Trophoblast cell (in vitro differentiated cells and primary cell): ENCODE measurements at regions not wholly inside any gene's neighbourhood (a gene's known extent, or its start where the extent isn't known, plus 50 kb on each side); places are given as distances from the start of the nearest gene placed in this dataset.

Experiments used
- DNase-seq, 2 donors: peaks; one replicate each; pipeline ENCODE4 v3.0.0-alpha.2; 2016
- H2AFZ ChIP-seq: 2 replicates; pipeline ENCODE4 v1.6.1; 2013; ENCODE audit warnings: low read length, moderate library complexity, mild to moderate bottlenecking; ENCODE audit not compliant: insufficient read depth, poor library complexity
- H2AK5ac ChIP-seq: 2 replicates; pipeline ENCODE4 v1.6.1; 2013; ENCODE audit warnings: mild to moderate bottlenecking, low read length
- H2BK120ac ChIP-seq: 2 replicates; pipeline ENCODE4 v1.6.1; 2013; ENCODE audit warnings: low read length, mild to moderate bottlenecking, moderate library complexity; ENCODE audit not compliant: insufficient read depth, poor library complexity
- H2BK12ac ChIP-seq: 2 replicates; pipeline ENCODE4 v1.6.1; 2013; ENCODE audit warnings: mild to moderate bottlenecking, low read length, moderate library complexity
- H2BK5ac ChIP-seq: 2 replicates; pipeline ENCODE4 v1.6.1; 2013; ENCODE audit warnings: low read length, low read depth, moderate library complexity, mild to moderate bottlenecking; ENCODE audit not compliant: poor library complexity
- H3K14ac ChIP-seq: 2 replicates; pipeline ENCODE4 v1.6.1; 2013; ENCODE audit warnings: mild to moderate bottlenecking, low read length
- H3K18ac ChIP-seq: 2 replicates; pipeline ENCODE4 v1.6.1; 2013; ENCODE audit warnings: mild to moderate bottlenecking, low read length
- H3K23ac ChIP-seq: 2 replicates; pipeline ENCODE4 v1.6.1; 2013; ENCODE audit warnings: low read length
- H3K27ac ChIP-seq: 2 replicates; pipeline ENCODE4 v1.5.1; 2013; ENCODE audit warnings: low read depth, mild to moderate bottlenecking, inconsistent platforms, low read length, moderate library complexity
- H3K27me3 ChIP-seq: 2 replicates; pipeline ENCODE4 v1.6.1; 2013; ENCODE audit warnings: inconsistent platforms, mild to moderate bottlenecking, low read length, moderate library complexity; ENCODE audit not compliant: insufficient read depth
- H3K36me3 ChIP-seq, 2 experiments: 1 replicate in 1 of 2; 2 replicates in 1 of 2; pipeline ENCODE4 v1.6.1; 2013; ENCODE audit warnings: low read length in 2 of 2, mild to moderate bottlenecking in 2 of 2, moderate library complexity in 1 of 2; ENCODE audit not compliant: insufficient read depth in 2 of 2, control insufficient read depth in 1 of 2
- H3K4ac ChIP-seq: 2 replicates; pipeline ENCODE4 v1.6.1; 2013; ENCODE audit warnings: low read depth, mild to moderate bottlenecking, low read length, moderate library complexity
- H3K4me1 ChIP-seq, 2 experiments: 1 replicate in 1 of 2; 2 replicates in 1 of 2; pipeline ENCODE4 v1.6.1; 2013; ENCODE audit warnings: low read length in 2 of 2, mild to moderate bottlenecking in 2 of 2, moderate library complexity in 1 of 2; ENCODE audit not compliant: insufficient read depth in 2 of 2, control insufficient read depth in 1 of 2
- H3K4me2 ChIP-seq: 2 replicates; pipeline ENCODE4 v1.6.1; 2013; ENCODE audit warnings: inconsistent platforms, mild to moderate bottlenecking, low read length, moderate library complexity
- H3K4me3 ChIP-seq: 2 replicates; pipeline ENCODE4 v1.5.1; 2013; ENCODE audit warnings: mild to moderate bottlenecking, low read depth, low read length, inconsistent platforms
- H3K79me1 ChIP-seq: one replicate; pipeline ENCODE4 v1.6.1; 2013; ENCODE audit warnings: low read length
- H3K79me2 ChIP-seq: 2 replicates; pipeline ENCODE4 v1.6.1; 2013; ENCODE audit warnings: low read length, mild to moderate bottlenecking; ENCODE audit not compliant: control insufficient read depth, insufficient read depth, poor library complexity
- H3K9ac ChIP-seq: 2 replicates; pipeline ENCODE4 v1.6.1; 2013; ENCODE audit warnings: mild to moderate bottlenecking, low read length
- H3K9me3 ChIP-seq: 2 replicates; pipeline ENCODE4 v1.6.1; 2013; ENCODE audit warnings: low read depth, mild to moderate bottlenecking, control low read depth, inconsistent platforms, low read length; ENCODE audit not compliant: insufficient read depth
- H4K12ac ChIP-seq: 2 replicates; pipeline ENCODE4 v1.6.1; 2013; ENCODE audit warnings: low read depth, mild to moderate bottlenecking, low read length, moderate library complexity
- H4K8ac ChIP-seq: 2 replicates; pipeline ENCODE4 v1.6.1; 2013; ENCODE audit warnings: low read depth, mild to moderate bottlenecking, low read length, moderate library complexity
- H4K91ac ChIP-seq: one replicate; pipeline ENCODE4 v1.6.1; 2013; ENCODE audit warnings: low read depth, mild to moderate bottlenecking, low read length, moderate library complexity
- WGBS: extraction: QIAGEN DNeasy Blood & Tissue Kit; methylation state at CpG from one replicate; pipeline ENCODE4 v1.1.7; 2013; ENCODE audit warnings: missing lambda C conversion rate; ENCODE audit not compliant: insufficient read length, insufficient coverage; ENCODE audit errors: extremely low coverage; 5-methylcytosine and 5-hydroxymethylcytosine counted together

- Histone ChIP-seq H3K4ac (no peak overlapping the region), H3K18ac (no peak overlapping the region), H2BK120ac (no peak overlapping the region), H3K9ac (no peak overlapping the region), H2AK5ac (no peak overlapping the region), H3K79me2 (no peaks in the 10 kb centered on the region), H3K27ac (no peak overlapping the region), H3K27me3 (no peaks in the 10 kb centered on the region), H4K91ac (no peak overlapping the region), H2BK12ac (no peak overlapping the region), H3K4me2 (no peak overlapping the region), H3K14ac (no peak overlapping the region), H2AFZ (no peak overlapping the region), H3K36me3 (no peaks in the 10 kb centered on the region), H2BK5ac (no peak overlapping the region), H3K4me1 (no peaks in the 10 kb centered on the region), H3K9me3 (no peaks in the 10 kb centered on the region), H4K8ac (no peak overlapping the region), H3K23ac (no peak overlapping the region), H4K12ac (no peak overlapping the region), H3K79me1 (no peaks in the 10 kb centered on the region), H3K4me3 (no peak overlapping the region)
- no peak for DNase-seq
- WGBS: no CpG with 5 or more reads among the region's 3 CpGs
Observed at GRCh38 chr3:26894443-26894842, 271.9 kb downstream of the LRRC3B start.

GRCh38 chr3:26915208-26915607 is 292.6 kb downstream of the LRRC3B start:
- Histone ChIP-seq H3K18ac (no peak overlapping the region), H2AFZ (no peak overlapping the region), H3K9me3 (no peaks in the 10 kb centered on the region), H2BK5ac (no peak overlapping the region), H3K36me3 (no peaks in the 10 kb centered on the region), H3K4me1 (no peaks in the 10 kb centered on the region), H3K9ac (no peak overlapping the region), H3K79me1 (no peaks in the 10 kb centered on the region), H3K4me3 (no peak overlapping the region), H4K12ac (no peak overlapping the region), H2BK120ac (no peak overlapping the region), H3K27me3 (no peaks in the 10 kb centered on the region), H3K23ac (no peak overlapping the region), H2BK12ac (no peak overlapping the region), H3K4me2 (no peak overlapping the region), H3K4ac (no peak overlapping the region), H2AK5ac (no peak overlapping the region), H3K14ac (no peak overlapping the region), H4K91ac (no peak overlapping the region), H3K79me2 (no peaks in the 10 kb centered on the region), H4K8ac (no peak overlapping the region), H3K27ac (no peak overlapping the region)
- DNase-seq: no peak

GRCh38 chr3:26920646-26921478 is 298.3 kb downstream of the LRRC3B start:
- no CpG with 5 or more reads among the region's 12 CpGs for WGBS
- no peak for DNase-seq
- H3K14ac ChIP-seq: no peak overlapping the region

GRCh38 chr3:26931896-26932295 is 309.3 kb downstream of the LRRC3B start:
- Histone ChIP-seq H2BK120ac (no peak overlapping the region), H3K36me3 (no peaks in the 10 kb centered on the region), H3K9ac (no peak overlapping the region), H2AFZ (no peak overlapping the region), H2AK5ac (no peak overlapping the region), H3K27me3 (no peaks in the 10 kb centered on the region), H2BK12ac (no peak overlapping the region), H4K12ac (no peak overlapping the region), H3K14ac (no peak overlapping the region), H3K4me1 (no peaks in the 10 kb centered on the region), H3K79me2 (no peaks in the 10 kb centered on the region), H2BK5ac (no peak overlapping the region), H3K79me1 (no peaks in the 10 kb centered on the region), H3K23ac (no peak overlapping the region), H3K27ac (no peak overlapping the region), H3K9me3 (no peaks in the 10 kb centered on the region), H4K8ac (no peak overlapping the region), H3K4me3 (no peak overlapping the region), H3K4me2 (no peak overlapping the region), H3K4ac (no peak overlapping the region), H4K91ac (no peak overlapping the region), H3K18ac (no peak overlapping the region)
- WGBS: no CpG with 5 or more reads among the region's 1 CpG
- DNase-seq: no peak

More at GRCh38 chr3:26920646-26921478, 298.3 kb downstream of the LRRC3B start:
- Histone ChIP-seq H2BK12ac (no peak overlapping the region), H3K23ac (no peak overlapping the region), H3K9ac (no peak overlapping the region), H2BK5ac (no peak overlapping the region), H4K8ac (no peak overlapping the region), H3K79me1 (no peaks in the 10 kb centered on the region), H2AK5ac (no peak overlapping the region), H3K36me3 (no peaks in the 10 kb centered on the region), H3K4me3 (no peak overlapping the region), H3K9me3 (no peaks in the 10 kb centered on the region), H3K18ac (no peak overlapping the region), H2BK120ac (no peak overlapping the region), H2AFZ (no peak overlapping the region), H4K91ac (no peak overlapping the region), H3K4me1 (no peaks in the 10 kb centered on the region), H3K4ac (no peak overlapping the region), H3K27me3 (no peaks in the 10 kb centered on the region), H4K12ac (no peak overlapping the region), H3K79me2 (no peaks in the 10 kb centered on the region), H3K4me2 (no peak overlapping the region), H3K27ac (no peak overlapping the region)
